Coronary artery (tissue), 2 donors: ENCODE measurements at regions not wholly inside any gene's neighbourhood (a gene's known extent, or its start where the extent isn't known, plus 50 kb on each side); places are given as distances from the start of the nearest gene placed in this dataset.
A peak's percentile ranks its signal among the peaks of the same experiment; 100 is the strongest.

Source experiments
- DNase-seq: peaks from one replicate; pipeline ENCODE4 v3.0.0-alpha.2; 2017; ENCODE audit warnings: low spot score
- H3K27ac ChIP-seq, 2 donors: fragments of 200-600 bp; sonication (generic); one replicate each; pipeline ENCODE4 v1.5.1; 2016 to 2019
- H3K4me3 ChIP-seq: fragments of 200-600 bp; sonication (generic); 2 replicates; pipeline ENCODE4 v1.5.1; 2016; ENCODE audit warnings: mild to moderate bottlenecking, moderate library complexity
- TF ChIP-seq, protein P1 (sequence below): fragments of 200-600 bp; sonication (generic); IDR thresholded peaks from one replicate; pipeline ENCODE4 v1.5.1; 2019; ENCODE audit warnings: antibody characterized with exemption

DNA sequence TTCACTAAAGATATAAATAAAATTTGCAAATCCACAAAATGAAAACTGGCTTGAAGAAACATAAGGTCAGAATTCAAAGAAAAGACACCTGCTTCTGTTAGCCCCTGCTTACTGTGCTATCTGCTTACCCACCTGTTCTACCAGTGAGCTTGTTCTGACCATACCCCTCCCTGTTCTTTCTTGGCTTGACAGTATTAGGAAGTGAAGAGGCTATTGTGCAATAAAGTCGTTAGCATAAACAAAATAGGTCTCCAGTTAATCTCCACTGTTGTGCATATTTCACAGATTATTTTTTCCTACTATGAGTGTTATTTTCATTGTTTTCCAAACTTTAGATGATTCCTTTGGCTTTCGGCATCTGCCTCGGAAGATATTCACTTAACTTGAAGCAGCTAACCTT is 322.1 kb downstream of the CCDC85A start:
- DNase-seq: no peak
- Histone ChIP-seq H3K4me3 (no peak overlapping the region), H3K27ac (no peak overlapping the region)
- TF ChIP-seq, protein P1, sequence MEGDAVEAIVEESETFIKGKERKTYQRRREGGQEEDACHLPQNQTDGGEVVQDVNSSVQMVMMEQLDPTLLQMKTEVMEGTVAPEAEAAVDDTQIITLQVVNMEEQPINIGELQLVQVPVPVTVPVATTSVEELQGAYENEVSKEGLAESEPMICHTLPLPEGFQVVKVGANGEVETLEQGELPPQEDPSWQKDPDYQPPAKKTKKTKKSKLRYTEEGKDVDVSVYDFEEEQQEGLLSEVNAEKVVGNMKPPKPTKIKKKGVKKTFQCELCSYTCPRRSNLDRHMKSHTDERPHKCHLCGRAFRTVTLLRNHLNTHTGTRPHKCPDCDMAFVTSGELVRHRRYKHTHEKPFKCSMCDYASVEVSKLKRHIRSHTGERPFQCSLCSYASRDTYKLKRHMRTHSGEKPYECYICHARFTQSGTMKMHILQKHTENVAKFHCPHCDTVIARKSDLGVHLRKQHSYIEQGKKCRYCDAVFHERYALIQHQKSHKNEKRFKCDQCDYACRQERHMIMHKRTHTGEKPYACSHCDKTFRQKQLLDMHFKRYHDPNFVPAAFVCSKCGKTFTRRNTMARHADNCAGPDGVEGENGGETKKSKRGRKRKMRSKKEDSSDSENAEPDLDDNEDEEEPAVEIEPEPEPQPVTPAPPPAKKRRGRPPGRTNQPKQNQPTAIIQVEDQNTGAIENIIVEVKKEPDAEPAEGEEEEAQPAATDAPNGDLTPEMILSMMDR: no peak

DNA sequence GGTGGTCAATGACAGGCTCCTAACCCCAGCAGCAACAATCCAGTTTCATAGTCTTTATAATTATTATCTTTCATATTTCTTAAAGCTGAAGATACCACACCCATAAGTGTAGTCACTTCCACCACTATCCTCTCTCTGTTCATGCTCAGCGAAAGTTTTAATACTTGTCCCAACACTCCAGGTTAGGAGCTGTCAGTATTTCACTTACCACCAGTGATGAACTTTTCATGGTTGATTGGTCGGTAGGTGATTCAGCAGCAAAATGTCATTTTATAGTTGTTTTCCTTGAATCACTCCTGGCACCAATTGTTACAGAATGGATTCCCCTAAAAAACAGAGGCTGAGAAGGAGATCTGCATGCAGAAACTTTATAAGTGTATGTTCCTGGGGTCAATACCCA is 324.9 kb downstream of the CCDC85A start:
- H3K27ac ChIP-seq: no peak overlapping the region
- TF ChIP-seq, protein P1: no peak
- H3K4me3 ChIP-seq: no peak overlapping the region
- DNase-seq: no peak

GRCh38 chr2:56510610-56511009 is 326.8 kb downstream of the CCDC85A start:
- TF ChIP-seq, protein P1: no peak
- no peak overlapping the region for H3K27ac ChIP-seq
- no peak overlapping the region for H3K4me3 ChIP-seq
- no peak for DNase-seq

DNA sequence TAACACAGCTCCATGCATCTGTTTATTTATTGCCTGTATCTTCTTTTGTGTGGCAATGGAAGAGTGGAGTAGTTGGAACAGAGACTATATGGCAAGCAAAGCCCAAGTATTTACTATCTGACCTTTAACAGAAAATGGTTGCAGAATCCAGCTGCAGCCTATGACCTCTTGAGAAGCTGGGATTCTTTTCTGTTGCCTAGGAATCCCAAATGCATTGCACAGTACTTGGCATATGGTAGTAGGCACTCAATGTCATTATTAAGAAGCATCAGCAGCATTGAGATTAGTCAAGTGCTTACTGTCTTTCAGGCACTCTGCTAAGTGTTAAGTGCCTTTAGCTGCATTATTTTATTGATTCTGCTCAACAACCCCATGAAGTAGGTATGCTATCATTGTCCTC is 331.6 kb downstream of the CCDC85A start:
- no peak overlapping the region for H3K27ac ChIP-seq
- TF ChIP-seq, protein P1: no peak
- no peak overlapping the region for H3K4me3 ChIP-seq
- DNase-seq: no peak

DNA sequence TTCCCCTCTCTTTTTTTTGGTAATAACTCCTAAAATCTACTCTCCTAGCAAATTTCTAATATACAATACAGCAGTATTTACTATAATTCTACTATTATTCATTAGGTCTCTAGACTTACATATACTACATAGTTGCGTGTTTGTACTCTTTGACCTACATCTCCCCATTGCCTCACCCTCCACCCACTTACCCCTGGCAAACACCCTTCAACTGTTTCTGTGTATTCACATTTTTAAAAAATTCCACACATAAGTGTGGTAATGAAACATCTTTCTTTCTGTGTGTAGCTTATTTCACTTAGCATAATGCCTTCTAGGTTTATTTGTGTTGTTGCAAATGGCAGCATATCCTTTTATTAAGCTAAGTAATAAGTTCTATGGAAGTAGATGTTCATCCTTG is 336.0 kb downstream of the CCDC85A start:
- DNase-seq: no peak
- Histone ChIP-seq H3K4me3 (no peak overlapping the region), H3K27ac (no peak overlapping the region)
- TF ChIP-seq, protein P1: no peak

DNA sequence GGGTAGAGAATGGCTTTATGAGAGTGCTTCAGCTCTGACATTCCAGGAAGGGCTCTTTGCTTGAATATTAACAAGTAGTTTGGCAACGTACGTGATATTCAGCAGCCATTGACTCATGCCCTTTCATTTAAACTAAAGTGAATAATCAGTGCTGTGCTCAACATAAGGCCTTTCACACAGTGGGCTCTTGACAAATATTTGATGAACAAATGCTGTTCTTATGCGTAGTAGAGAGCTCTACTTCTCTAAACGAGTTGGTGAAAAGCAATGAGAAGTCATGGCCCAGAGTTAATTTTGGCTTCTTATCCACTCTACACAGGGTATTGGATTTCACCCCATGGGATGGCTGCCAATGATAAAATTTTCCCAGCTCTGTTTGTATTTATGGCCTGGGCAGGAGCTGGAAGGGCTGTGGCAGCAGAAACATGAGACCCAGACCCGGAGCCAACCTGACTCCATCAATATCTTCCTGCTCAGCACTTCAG is 338.9 kb downstream of the CCDC85A start:
- no peak overlapping the region for H3K4me3 ChIP-seq
- no peak for DNase-seq
- TF ChIP-seq, protein P1: no peak
- peak overlapping the region in 1 of 2 donors; percentile 16 for H3K27ac ChIP-seq

DNA sequence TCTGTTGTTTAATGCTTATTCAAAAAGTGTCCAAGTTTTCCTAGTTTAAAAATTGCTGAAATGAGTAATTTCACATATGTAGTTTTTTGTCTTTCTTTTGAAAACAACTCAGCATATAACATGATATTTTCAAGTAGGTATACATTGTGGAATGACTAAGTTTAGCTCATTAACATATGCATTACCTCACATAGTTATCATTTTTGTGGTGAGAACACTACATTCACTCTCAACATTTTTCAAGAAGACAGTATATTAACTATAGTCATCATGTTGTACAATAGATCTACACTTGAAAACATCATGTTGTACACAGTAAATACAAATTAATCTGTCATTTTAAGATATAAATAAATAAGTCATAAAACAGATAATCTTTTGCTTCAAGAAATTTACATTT is 340.0 kb downstream of the CCDC85A start:
- TF ChIP-seq, protein P1: no peak
- H3K4me3 ChIP-seq: no peak overlapping the region
- H3K27ac ChIP-seq: no peak overlapping the region
- no peak for DNase-seq
